SK-N-SH (cell line): ENCODE measurements at regions not wholly inside any gene's neighbourhood (a gene's known extent, or its start where the extent isn't known, plus 50 kb on each side); places are given as distances from the start of the nearest gene placed in this dataset.

Experiments
- CTCF ChIA-PET: fragments of 300-600, 350-600 bp; formaldehyde crosslinking; extraction: SDS; loops from one replicate; lab custom pipeline; 2021; lab: Yijun Ruan, JAX
- POLR2A ChIA-PET: fragments of 350-600 bp; sonication (Branson Sonifier 250); formaldehyde crosslinking; extraction: SDS; loops from one replicate; lab custom pipeline; 2020; ENCODE audit warnings: antibody characterized with exemption, inconsistent platforms; lab: Yijun Ruan, JAX
- DNase-seq: peaks from one replicate; pipeline ENCODE4 v3.0.0; 2012
- H2AFZ ChIP-seq: fragments of 200-600 bp; sonication (generic); 2 replicates; pipeline ENCODE4 v1.8.1; 2016; ENCODE audit warnings: antibody characterized with exemption, mild to moderate bottlenecking, low read depth
- H3F3A ChIP-seq: fragments of 200-600 bp; sonication (generic); replicated peaks from 2 replicates; pipeline ENCODE3; 2016; ENCODE audit warnings: antibody characterized with exemption, mild to moderate bottlenecking; ENCODE audit not compliant: insufficient read depth
- H3K27ac ChIP-seq, 2 experiments: fragments of 200-500 bp in 1 of 2; fragments of 200-600 bp in 1 of 2; sonication (Bioruptor generic) in 1 of 2; sonication (generic), shearing (Covaris generic) in 1 of 2; 2 replicates each; pipeline versions ENCODE4 v1.5.1 to v1.6.1; 2014 to 2016; ENCODE audit warnings: low read depth in 2 of 2, inconsistent platforms in 1 of 2, low read length in 1 of 2, mild to moderate bottlenecking in 1 of 2, mixed read lengths in 1 of 2
- H3K27me3 ChIP-seq: fragments of 200-600 bp; sonication (generic), shearing (Covaris generic); 2 replicates; pipeline ENCODE4 v1.6.1; 2016; ENCODE audit warnings: mixed run types; ENCODE audit not compliant: insufficient read depth
- H3K36me3 ChIP-seq, 2 experiments: fragments of 200-500 bp in 1 of 2; fragments of 200-600 bp in 1 of 2; sonication (Bioruptor generic) in 1 of 2; sonication (generic) in 1 of 2; replicated peaks in 1 of 2; 2 replicates each; pipeline versions ENCODE3 to v1.5.1; 2014 to 2016; ENCODE audit warnings: low read length in 1 of 2, mild to moderate bottlenecking in 1 of 2; ENCODE audit not compliant: insufficient read depth in 2 of 2, control insufficient read depth in 1 of 2
- H3K4me1 ChIP-seq, 2 experiments: fragments of 200-500 bp in 1 of 2; fragments of 200-600 bp in 1 of 2; sonication (Bioruptor generic) in 1 of 2; sonication (generic), shearing (Covaris generic) in 1 of 2; 2 replicates each; pipeline versions ENCODE4 v1.5.1 to v1.6.1; 2014 to 2016; ENCODE audit warnings: low read depth in 1 of 2, low read length in 1 of 2, mixed run types in 1 of 2; ENCODE audit not compliant: insufficient read depth in 2 of 2, control insufficient read depth in 1 of 2
- H3K4me2 ChIP-seq: fragments of 200-600 bp; sonication (generic), shearing (Covaris generic); 2 replicates; pipeline ENCODE4 v1.6.1; 2017; ENCODE audit warnings: mixed run types
- H3K4me3 ChIP-seq, 2 experiments: fragments of 200-500 bp in 1 of 2; fragments of 200-600 bp in 1 of 2; sonication (Bioruptor generic) in 1 of 2; sonication (generic), shearing (Covaris generic) in 1 of 2; 2 replicates each; pipeline versions ENCODE4 v1.5.1 to v1.8.1; 2014 to 2016; ENCODE audit warnings: low read depth in 2 of 2, inconsistent platforms in 1 of 2, low read length in 1 of 2, mild to moderate bottlenecking in 1 of 2, mixed read lengths in 1 of 2, moderate library complexity in 1 of 2
- H3K79me2 ChIP-seq: fragments of 200-600 bp; sonication (generic); 2 replicates; pipeline ENCODE4 v1.8.1; 2017; ENCODE audit warnings: mild to moderate bottlenecking; ENCODE audit not compliant: insufficient read depth
- H3K9ac ChIP-seq: fragments of 200-600 bp; sonication (generic); 2 replicates; pipeline ENCODE4 v1.6.1; 2017; ENCODE audit warnings: mixed run types
- H3K9me2 ChIP-seq: fragments of 200-600 bp; sonication (generic); 2 replicates; pipeline ENCODE4 v1.6.1; 2017; ENCODE audit warnings: mixed run types
- H3K9me3 ChIP-seq: fragments of 200-600 bp; sonication (generic); 2 replicates; pipeline ENCODE4 v1.6.1; 2017; ENCODE audit warnings: mixed run types, mild to moderate bottlenecking, moderate library complexity
- H4K20me1 ChIP-seq: fragments of 200-600 bp; sonication (generic); 2 replicates; pipeline ENCODE4 v1.6.1; 2017; ENCODE audit warnings: mild to moderate bottlenecking, mixed run types; ENCODE audit not compliant: insufficient read depth
- CTCF ChIP-seq: fragments of 200-600 bp; sonication (generic); IDR thresholded peaks from 2 replicates; pipeline ENCODE4 v1.6.1; 2017; ENCODE audit warnings: antibody characterized with exemption, mild to moderate bottlenecking, moderate library complexity
- ELF1 ChIP-seq: IDR thresholded peaks from 2 replicates; pipeline ENCODE4 v1.4.0; 2012
- EP300 ChIP-seq, 2 experiments: IDR thresholded peaks; 2 replicates each; pipeline versions ENCODE4 v1.4.0 to v1.6.1; 2012; ENCODE audit warnings: borderline replicate concordance in 1 of 2, low read depth in 1 of 2, low read length in 1 of 2
- EZH2phosphoT487 ChIP-seq: fragments of 200-600 bp; sonication (generic); IDR thresholded peaks from 2 replicates; pipeline ENCODE4 v1.6.1; 2017; ENCODE audit warnings: low read depth, mixed run types, mild to moderate bottlenecking, antibody characterized with exemption, moderate library complexity, borderline replicate concordance
- FOSL2 ChIP-seq: IDR thresholded peaks from 2 replicates; pipeline ENCODE4 v1.4.0; 2012; ENCODE audit warnings: low read depth, mild to moderate bottlenecking, moderate library complexity, borderline replicate concordance
- GABPA ChIP-seq: IDR thresholded peaks from 2 replicates; pipeline ENCODE4 v1.4.0; 2012; ENCODE audit warnings: low read depth, mild to moderate bottlenecking
- GATA2 ChIP-seq: sonication (generic); formaldehyde crosslinking; IDR thresholded peaks from 2 replicates; pipeline ENCODE4 v1.5.0; 2020; ENCODE audit warnings: mild to moderate bottlenecking, missing genetic modification reagents
- IRF3 ChIP-seq: fragments of 150-350 bp; IDR thresholded peaks from 2 replicates; pipeline ENCODE4 v1.6.1; 2016; ENCODE audit warnings: mild to moderate bottlenecking, low read depth, low read length
- JUND ChIP-seq: IDR thresholded peaks from 2 replicates; pipeline ENCODE4 v1.4.0; 2012
- MAX ChIP-seq: IDR thresholded peaks from 2 replicates; pipeline ENCODE4 v1.4.0; 2012; ENCODE audit warnings: low read depth
- MXI1 ChIP-seq: IDR thresholded peaks from 2 replicates; pipeline ENCODE4 v1.6.1; 2012; ENCODE audit warnings: mild to moderate bottlenecking, low read depth, low read length, improper control_type of control experiment
- NRF1 ChIP-seq: IDR thresholded peaks from 2 replicates; pipeline ENCODE4 v1.6.1; 2012; ENCODE audit warnings: low read depth, mild to moderate bottlenecking, low read length
- RAD21 ChIP-seq: IDR thresholded peaks from 2 replicates; pipeline ENCODE4 v1.6.1; 2012; ENCODE audit warnings: mild to moderate bottlenecking, low read length
- RCOR1 ChIP-seq: fragments of 150-350 bp; IDR thresholded peaks from 2 replicates; pipeline ENCODE4 v1.6.1; 2017; ENCODE audit warnings: antibody characterized with exemption, low read length
- RXRA ChIP-seq: IDR thresholded peaks from 2 replicates; pipeline ENCODE4 v1.4.0; 2012; ENCODE audit warnings: low read depth, mild to moderate bottlenecking, borderline replicate concordance
- SMC3 ChIP-seq: IDR thresholded peaks from 2 replicates; pipeline ENCODE4 v1.6.1; 2012; ENCODE audit warnings: low read depth, low read length, improper control_type of control experiment
- TAF1 ChIP-seq: IDR thresholded peaks from 2 replicates; pipeline ENCODE4 v1.6.1; 2012; ENCODE audit warnings: low read depth, mild to moderate bottlenecking, low read length, moderate library complexity, borderline replicate concordance
- USF2 ChIP-seq: fragments of 150-350 bp; IDR thresholded peaks from 2 replicates; pipeline ENCODE4 v1.6.1; 2017; ENCODE audit warnings: antibody characterized with exemption, low read length, low read depth, borderline replicate concordance
- YY1 ChIP-seq: IDR thresholded peaks from 2 replicates; pipeline ENCODE4 v1.4.0; 2012; ENCODE audit warnings: low read depth, mild to moderate bottlenecking
- ZBTB33 ChIP-seq: IDR thresholded peaks from 2 replicates; pipeline ENCODE4 v1.4.0; 2012; ENCODE audit warnings: low read depth, borderline replicate concordance
- WGBS: methylation state at CpG from one replicate; pipeline ENCODE4 v1.1.6; 2017; ENCODE audit warnings: low lambda C conversion rate; 5-methylcytosine and 5-hydroxymethylcytosine counted together

- TF ChIP-seq GABPA (no peak), RCOR1 (no peak)
These were observed 191.2 kb downstream of the BTBD3 start (continued) for GRCh38 chr20:12108846-12109245.

GRCh38 chr20:12110274-12110673 lies 192.6 kb downstream of the BTBD3 start:
- Histone ChIP-seq H3K4me3 (no peak overlapping the region), H3K36me3 (no peaks in the 10 kb centered on the region), H4K20me1 (no peaks in the 10 kb centered on the region), H3K9me3 (no peaks in the 10 kb centered on the region; the same call in 1 of the 2 replicates), H3K79me2 (no peaks in the 10 kb centered on the region), H3K4me1 (no peaks in the 10 kb centered on the region), H2AFZ (no peak overlapping the region), H3K27me3 (no peaks in the 10 kb centered on the region), H3K4me2 (no peak overlapping the region), H3K27ac (no peak overlapping the region), H3K9ac (no peak overlapping the region), H3K9me2 (no peaks in the 10 kb centered on the region), H3F3A (no peaks in the 10 kb centered on the region)
- TF ChIP-seq MAX: no peak
- no peak for TF ChIP-seq IRF3
- no peak for TF ChIP-seq FOSL2
- no peak for TF ChIP-seq NRF1
- TF ChIP-seq EZH2phosphoT487: no peak
- no peak for TF ChIP-seq SMC3
- no peak for TF ChIP-seq CTCF
- no peak for TF ChIP-seq MXI1
- TF ChIP-seq RAD21: no peak
- no peak for TF ChIP-seq RXRA
- no peak for TF ChIP-seq ELF1
- TF ChIP-seq GATA2 (CRISPR knock-in tag): no peak
- TF ChIP-seq TAF1: no peak
- no peak for TF ChIP-seq YY1
- no peak for TF ChIP-seq RCOR1
- TF ChIP-seq JUND: no peak
- no peak for TF ChIP-seq USF2
- TF ChIP-seq EP300 (IDR thresholded peaks at IDR 0.05; ENCODE audit: borderline replicate concordance in 1 of 2, low read depth in 1 of 2, low read length in 1 of 2): no peak
- no peak for TF ChIP-seq ZBTB33
- ChIA-PET POLR2A (no interaction called here), CTCF (no interaction called here)
- no peak for DNase-seq
- 42% methylated on average over 3 of the region's 3 CpGs for WGBS
